HG03354 (cell line): ENCODE measurements at regions not wholly inside any gene's neighbourhood (a gene's known extent, or its start where the extent isn't known, plus 50 kb on each side); places are given as distances from the start of the nearest gene placed in this dataset.
"Not testable (repeated sequence)": the region's sequence is repeated elsewhere in the genome, so short reads cannot be mapped to it uniquely, and the experiment has no call there.

Experiments used
- ATAC-seq: cut with Tn5 transposase; IDR thresholded peaks from one replicate; pipeline ENCODE4 v1.9.1; 2021; ENCODE audit warnings: mild to moderate bottlenecking; ENCODE audit not compliant: unreplicated experiment, poor library complexity, severe bottlenecking

GRCh38 chr2:225891771-225892170 is 492.3 kb downstream of the NYAP2 start:
- no peak for ATAC-seq

GRCh38 chr2:225891013-225891412 is 491.5 kb downstream of the NYAP2 start:
- ATAC-seq, result no peak

- peak; percentile 82 for ATAC-seq
These were observed 489.9 kb downstream of the NYAP2 start for GRCh38 chr2:225889452-225889851.

- ATAC-seq, result no peak
These were observed 467.6 kb downstream of the NYAP2 start for GRCh38 chr2:225867071-225867470.

GRCh38 chr2:225865468-225865867 is 466.0 kb downstream of the NYAP2 start:
- no peak for ATAC-seq

- no peak for ATAC-seq
These were observed 464.9 kb downstream of the NYAP2 start for GRCh38 chr2:225864394-225864793.

- ATAC-seq, result no peak
These were observed 443.4 kb downstream of the NYAP2 start for GRCh38 chr2:225842939-225843338.

GRCh38 chr2:225841314-225841713 is 441.8 kb downstream of the NYAP2 start:
- ATAC-seq, result no peak

GRCh38 chr2:225837328-225837727 is 437.8 kb downstream of the NYAP2 start:
- ATAC-seq, result no peak

GRCh38 chr2:225824748-225825449 is 425.4 kb downstream of the NYAP2 start:
- no peak for ATAC-seq

- ATAC-seq, result no peak
These were observed 421.8 kb downstream of the NYAP2 start for GRCh38 chr2:225821351-225821750.

GRCh38 chr2:225820826-225821225 is 421.3 kb downstream of the NYAP2 start:
- ATAC-seq, result no peak

GRCh38 chr2:225814554-225814953 is 415.0 kb downstream of the NYAP2 start:
- ATAC-seq, result no peak

GRCh38 chr2:225806105-225806504 is 406.6 kb downstream of the NYAP2 start:
- ATAC-seq, result no peak

GRCh38 chr2:225802076-225802475 is 402.6 kb downstream of the NYAP2 start:
- not testable (repeated sequence) for ATAC-seq

GRCh38 chr2:225797394-225797793 is 397.9 kb downstream of the NYAP2 start:
- ATAC-seq, result no peak

- ATAC-seq, result no peak
These were observed 395.3 kb downstream of the NYAP2 start for GRCh38 chr2:225794652-225795400.

- no peak for ATAC-seq
These were observed 394.4 kb downstream of the NYAP2 start for GRCh38 chr2:225793736-225794550.

GRCh38 chr2:225788571-225789094 is 389.1 kb downstream of the NYAP2 start:
- no peak for ATAC-seq

GRCh38 chr2:225787497-225787896 is 388.0 kb downstream of the NYAP2 start:
- no peak for ATAC-seq
